Stimulated activated CD8-positive, alpha-beta memory T cell treated with anti-CD3 and anti-CD28 coated beads, Interleukin-15, amount 100 ng/mL, for 48 hours (primary cell): ENCODE measurements at regions not wholly inside any gene's neighbourhood (a gene's known extent, or its start where the extent isn't known, plus 50 kb on each side); places are given as distances from the start of the nearest gene placed in this dataset.

ENCODE experiments used
- DNase-seq, 2 donors: peaks; one replicate each; pipeline ENCODE4 v3.0.0-alpha.2; 2020; ENCODE audit warnings: low read depth in 2 of 2

DNA sequence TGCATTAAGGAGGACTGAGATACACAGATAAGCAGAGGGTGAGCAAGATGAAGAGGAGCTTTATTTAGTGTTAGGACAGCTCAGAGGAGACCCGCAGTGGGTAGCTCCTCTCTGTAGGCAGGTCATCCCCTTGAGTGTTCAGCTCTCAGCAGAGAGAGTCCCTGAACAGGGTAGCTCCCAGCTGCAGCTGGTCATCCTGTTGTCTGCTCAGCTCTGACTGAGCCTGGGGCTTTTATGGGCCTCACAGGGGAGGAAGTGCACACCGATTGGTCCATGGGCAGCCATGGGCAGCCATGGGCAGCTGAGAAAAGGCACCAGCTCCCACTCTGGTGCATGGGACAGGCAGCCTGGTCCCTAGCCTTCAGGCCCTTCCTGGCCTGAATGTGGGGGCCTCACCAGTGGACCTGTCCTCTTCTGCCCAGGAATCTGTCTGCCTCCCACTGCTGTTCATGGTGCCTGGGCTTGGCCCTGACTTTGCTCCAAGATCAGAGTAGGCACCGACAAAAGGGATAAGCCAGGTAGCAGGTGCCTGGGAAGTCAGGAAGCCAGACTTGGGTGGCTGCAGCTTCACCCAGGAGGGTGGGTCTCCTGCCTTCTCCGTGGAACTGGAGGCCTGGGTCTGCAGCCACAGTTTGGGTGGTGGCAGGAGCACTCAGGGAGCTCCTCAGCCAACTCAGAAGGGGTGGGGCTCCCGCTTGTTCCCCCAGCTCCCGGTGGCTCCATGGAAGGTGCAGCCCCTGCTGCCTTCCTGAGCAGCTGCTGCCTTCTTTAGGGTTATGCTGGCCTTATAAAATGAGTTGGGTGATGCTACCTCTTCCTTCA is 54.7 kb downstream of the MYEOV start:
- DNase-seq, result no peak

DNA sequence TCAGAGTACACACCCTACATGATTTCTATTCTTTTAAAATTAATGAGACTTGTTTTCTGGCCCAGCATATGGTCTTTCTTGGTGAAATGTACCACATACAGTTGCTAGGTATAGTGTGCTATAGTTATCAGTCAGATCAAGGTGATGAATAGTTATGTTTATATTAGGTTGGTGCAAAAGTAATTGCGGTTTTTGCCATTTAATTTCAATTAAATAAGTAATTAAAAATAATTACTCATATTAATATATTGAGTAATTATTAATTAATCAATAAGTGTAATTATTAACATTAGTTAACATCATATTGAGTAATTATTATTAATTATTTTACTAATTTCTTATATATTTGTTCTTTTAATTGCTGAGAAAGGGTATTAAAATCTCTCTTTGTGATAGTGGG is 56.1 kb downstream of the MYEOV start:
- DNase-seq, result no peak

DNA sequence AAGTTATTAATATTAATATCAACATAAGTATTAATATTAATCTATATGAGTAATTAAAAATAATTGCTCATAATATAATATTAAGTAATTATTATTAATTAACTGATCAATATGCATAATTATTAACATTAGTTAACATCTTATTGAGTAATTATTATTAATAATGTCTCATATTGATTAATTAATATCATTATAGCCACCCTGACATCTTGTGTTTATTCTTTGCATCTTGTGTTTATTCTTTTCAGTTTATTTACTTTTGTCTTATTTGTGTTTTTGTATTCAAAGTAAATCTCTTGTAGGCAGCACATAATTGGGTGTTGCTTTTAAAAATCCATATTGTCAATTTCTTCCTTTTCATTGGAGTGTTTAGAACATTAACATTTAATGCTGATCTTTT is 56.6 kb downstream of the MYEOV start:
- no peak for DNase-seq

DNA sequence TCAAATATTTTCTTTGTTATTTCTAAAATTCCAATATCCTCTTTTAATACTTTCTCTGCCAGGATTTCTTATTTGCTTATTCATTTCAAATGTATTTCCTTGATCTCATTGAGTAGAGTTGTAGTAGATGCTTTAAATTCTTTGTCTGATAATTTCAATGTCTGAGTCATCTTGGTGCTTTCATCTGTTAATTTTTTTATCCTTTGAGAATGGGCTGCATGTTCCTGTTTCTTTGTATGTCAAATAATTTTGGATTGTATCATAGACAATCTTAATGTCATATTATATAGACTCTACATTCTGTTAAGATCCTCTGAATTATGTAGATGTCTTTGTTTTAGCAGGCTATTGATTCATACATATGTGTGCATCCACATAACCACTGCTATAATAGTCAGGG is 57.5 kb downstream of the MYEOV start:
- no peak for DNase-seq

DNA sequence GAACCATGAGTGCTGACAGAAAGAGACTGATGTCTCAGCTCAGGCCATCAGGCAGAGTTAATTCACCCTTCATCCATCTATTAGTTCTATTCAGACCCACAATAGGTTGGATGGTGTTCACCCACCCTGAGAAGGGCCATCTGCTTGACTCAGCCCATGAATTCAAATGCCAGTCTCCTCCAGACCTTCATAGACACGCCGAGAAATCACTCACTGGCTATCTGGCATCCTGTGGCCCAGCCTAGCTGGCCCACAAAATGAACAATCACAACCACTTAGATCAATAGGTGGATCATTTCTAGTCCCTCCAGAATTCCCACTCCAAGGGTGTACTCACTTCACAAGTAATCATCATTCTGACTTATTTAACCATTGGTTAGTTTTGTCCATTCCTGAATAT is 58.2 kb downstream of the MYEOV start:
- DNase-seq, result no peak

DNA sequence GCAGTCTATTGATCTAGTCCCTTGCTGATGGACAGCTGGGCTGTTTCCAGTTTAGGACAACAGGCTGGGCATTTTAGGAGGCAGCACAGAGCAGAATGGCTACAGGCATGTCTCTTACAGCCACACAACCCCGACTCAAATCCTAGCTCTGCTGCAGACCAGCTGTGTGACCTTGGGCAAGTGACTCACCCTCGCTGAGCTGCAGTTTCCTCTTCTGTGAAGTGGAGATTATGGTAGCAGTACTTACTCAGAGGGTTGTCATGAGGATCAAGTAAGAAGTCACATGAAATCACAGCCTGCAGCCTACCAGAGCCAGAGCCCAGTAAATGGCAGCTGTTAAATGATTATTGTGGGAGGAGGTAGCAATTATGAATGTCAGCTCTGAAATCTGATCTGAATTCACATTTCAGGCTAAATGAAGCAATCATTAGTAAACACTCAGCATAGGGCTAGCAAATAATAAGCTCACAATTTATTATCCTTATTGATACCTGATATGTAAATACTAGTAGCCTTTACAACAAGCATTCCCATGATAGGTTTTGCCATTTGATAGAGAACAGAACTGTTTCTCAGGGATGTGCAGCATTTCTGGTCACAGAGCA is 58.9 kb downstream of the MYEOV start:
- peak; percentile 24 to 54 for DNase-seq

DNA sequence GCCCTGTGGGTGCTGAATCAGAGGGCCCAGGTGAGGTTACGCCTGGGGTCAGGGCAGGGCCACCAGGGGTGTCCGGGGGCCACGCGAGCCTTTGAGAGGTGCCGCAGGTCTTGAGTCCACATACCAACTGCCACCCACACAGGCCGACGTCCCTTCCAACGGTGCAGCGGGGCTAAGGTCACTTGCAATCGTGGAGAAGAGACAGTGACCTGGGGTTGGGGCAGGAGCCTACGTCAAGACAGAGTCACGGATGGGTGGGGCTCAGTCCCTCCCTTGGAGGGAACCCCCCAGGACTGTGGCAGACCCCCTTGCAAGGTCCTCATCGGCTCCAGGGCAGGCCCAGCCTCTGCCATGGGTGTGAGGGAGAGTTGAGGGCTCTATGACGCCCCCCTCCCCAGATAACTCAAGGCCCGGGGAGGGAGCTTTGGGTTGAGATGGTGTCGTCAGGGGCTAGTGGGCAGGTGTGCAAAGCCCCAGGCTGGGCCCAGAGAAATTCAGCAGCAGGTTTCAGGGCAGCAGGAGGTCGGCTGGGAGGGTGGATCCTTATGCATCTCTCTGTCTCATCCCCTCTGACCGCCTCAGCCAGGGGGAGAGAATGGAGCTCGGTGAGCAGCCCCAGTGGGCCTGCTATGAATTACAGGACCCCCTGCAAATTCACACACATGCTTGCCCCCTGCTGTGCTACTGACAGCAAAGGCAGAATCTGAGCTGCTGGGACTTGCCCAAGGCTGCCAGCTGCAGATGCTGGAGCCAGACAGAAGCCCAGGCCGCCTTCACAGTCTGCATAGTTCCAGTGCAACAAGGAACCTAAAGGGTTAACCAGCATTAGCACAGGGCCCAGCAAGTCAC is 60.0 kb downstream of the MYEOV start:
- no peak for DNase-seq

DNA sequence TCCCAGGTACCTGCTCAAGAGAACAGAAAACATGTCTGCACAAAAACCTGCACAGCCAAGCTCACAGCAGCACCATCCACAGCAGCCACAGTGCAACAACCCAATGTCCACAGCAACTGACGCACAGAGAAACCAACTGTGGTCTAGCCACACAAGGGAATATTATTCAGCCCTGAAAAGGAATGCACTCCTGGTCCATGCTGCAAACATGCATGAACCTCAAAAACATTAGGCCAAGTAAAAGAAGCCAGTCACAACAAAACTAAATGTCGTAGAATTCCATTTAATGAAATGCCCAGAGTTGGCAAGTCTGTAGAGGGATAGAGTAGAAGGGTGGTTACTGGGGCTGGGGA is 60.6 kb downstream of the MYEOV start:
- DNase-seq, result no peak

DNA sequence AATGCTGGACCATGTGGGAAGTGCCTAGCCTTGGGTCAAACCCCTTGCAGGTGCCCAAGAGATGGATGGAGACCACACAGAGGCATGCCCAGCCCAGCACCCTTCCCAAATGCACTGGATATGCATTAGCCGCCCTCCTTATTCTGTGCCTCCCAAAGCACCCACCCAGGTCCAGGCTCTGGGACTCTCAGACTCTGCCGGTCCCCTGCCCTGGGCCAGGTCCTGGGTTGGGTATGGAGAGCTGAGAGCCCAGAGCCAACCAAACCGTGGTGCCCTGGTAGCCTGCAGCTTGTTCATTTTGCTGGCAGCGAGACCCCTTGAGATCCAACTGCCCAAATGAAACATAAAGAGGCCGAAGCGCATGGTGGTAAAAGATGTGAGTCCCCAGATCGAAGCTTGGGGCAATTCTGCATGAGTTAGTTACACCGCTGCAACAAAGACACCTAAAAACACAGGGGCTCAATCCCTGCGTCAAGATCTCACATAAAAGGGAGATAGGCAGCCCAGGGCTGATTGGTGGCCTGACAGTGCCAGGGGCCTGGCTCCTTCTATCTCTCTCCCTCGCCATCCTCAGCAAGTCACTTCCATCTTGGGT is 61.5 kb downstream of the MYEOV start:
- DNase-seq, result no peak

DNA sequence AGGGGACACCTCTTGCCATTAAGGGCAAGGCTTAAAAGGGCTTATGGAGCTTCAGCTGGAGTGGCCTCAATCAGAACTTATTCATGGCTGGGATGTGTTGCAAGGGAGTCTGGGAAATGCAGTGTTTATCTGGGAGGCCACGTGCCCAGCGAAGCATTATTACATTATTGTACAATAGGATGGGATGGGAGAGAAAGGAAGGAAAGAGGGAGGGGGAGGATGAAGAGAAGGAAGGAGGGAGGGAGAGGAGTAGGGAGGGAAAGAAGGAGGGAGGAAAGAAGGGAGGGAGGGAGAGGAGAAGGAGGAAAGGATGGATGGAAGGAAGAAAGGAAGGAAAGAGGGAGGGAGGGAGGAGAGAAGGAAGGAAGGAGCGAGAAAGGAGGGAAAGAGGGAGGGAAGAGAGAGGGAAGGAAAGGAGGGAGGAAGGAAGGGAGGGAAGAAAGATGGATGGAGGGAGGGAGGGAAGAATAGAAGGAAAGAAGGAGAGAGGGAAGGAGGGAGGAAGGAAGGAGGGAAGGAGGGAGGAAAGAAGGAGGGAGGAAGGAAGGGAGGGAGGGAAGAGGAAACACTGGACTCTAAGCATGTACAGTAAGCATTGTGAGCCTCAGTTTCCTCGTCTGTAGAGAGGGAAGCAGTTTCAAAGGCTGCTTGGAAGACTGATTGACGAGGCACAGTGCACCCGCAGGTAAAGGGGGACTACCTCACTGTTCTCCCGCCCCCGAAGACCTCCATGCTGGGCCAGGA is 62.2 kb downstream of the MYEOV start:
- no peak for DNase-seq

DNA sequence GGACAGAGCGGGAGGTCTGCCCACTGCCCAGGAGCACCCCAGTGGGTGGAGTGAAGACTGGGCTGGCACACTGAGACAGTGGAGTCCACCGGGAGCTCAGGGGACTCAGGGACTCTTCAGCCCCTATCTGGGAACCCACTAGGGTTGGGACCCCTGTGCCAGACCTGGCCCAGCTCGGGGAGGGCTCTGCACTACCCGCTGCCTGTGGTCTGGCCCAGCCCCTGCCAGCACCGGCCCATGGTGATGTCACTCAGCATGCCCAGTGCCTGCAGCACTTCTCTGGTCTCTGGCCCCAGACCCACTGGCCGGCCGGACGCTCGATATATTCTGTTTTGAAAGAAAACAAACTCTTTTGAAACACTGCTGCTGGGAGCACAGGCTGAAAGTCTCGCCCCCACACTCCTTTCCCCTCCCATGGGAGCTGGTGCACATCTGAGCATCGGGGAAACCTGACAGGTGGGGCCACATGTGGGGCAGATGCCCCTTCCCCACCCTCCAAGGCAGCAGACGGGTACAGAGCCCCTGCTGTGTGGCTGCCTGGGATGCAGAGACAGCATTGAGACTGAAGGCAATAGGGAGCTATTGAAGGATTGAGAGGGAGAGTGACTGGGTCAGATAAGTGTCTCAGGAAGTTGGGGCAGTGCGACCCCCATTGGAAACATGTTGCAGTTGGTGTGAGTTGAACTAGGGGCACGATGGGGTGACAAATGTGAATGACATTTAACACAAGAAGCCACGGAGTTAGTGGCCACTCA is 62.9 kb downstream of the MYEOV start:
- DNase-seq, result no peak

DNA sequence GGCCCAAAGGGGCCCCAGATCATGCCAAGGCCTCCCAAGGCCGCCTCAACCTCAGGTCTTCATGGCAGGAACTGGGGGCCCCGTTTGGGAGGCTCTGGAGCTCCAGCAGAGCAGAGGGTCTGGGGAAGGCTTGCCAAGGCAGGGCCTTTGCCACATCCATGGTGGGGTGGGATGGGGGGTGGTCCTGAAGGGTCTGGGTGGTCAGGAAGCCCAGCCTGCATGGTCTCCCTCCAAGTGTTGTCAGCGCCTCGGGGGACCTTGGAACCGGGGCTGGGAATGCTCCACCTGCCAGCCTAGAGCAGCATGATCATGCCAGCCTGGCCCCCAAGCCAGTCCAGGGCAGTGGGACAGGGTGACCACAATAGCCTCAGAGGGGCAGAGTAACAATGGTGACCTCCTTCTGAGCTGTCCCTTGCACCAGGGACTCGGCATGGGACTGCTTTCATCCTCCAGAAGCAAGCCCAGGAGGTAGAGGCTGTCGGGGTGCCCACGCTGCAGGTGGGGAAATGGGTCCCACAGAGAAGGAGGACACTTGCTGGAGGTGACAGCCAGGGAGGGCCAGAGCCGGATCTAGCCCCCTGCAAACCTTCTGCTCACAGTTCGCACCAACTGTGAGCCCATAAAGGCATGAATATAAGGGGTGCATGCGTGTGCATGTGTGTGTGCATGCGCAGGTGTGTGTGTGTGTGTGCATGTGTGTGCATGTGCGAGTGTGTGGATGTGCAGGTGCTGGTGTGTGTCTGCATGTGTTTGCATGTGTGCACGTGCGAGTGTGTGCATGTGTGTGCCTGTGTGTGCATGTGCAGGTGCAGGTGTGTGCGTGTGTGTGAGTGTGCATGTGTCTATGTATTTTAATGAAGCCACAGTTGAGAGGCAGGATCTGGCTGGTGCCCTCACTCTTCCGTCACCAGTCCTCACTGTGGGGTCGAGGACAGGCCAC is 63.8 kb downstream of the MYEOV start:
- DNase-seq, result no peak

DNA sequence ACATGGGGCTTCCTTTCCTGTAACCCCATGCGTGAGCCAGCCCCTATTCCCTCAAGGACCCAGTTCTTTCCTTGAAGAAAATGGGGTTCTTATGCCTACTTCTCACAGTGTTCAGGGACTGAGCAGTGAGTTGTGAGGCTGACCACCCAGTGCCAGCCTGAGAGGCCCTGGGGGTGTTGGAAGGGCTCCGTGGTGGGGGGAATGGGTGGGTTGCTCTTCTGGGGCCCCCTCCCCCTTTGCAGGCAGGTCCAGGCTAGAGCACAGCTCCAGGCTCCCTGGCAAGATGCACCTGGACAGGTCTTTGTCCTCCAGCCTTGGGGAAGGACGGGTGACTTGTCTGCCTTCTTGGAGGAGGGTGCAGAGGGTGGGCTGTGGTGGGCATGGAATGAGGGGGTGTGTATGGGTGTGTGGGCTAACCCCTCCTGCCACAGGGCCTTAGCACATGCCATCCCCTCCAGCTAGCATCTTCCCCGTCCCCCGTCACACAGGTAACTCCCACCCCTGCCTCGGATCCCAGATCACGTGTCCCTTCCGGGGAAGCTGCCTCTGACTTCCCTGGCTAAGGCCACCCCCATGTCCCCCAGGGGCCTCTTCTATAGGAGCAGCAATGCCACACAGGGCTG is 64.6 kb downstream of the MYEOV start:
- DNase-seq, result no peak

DNA sequence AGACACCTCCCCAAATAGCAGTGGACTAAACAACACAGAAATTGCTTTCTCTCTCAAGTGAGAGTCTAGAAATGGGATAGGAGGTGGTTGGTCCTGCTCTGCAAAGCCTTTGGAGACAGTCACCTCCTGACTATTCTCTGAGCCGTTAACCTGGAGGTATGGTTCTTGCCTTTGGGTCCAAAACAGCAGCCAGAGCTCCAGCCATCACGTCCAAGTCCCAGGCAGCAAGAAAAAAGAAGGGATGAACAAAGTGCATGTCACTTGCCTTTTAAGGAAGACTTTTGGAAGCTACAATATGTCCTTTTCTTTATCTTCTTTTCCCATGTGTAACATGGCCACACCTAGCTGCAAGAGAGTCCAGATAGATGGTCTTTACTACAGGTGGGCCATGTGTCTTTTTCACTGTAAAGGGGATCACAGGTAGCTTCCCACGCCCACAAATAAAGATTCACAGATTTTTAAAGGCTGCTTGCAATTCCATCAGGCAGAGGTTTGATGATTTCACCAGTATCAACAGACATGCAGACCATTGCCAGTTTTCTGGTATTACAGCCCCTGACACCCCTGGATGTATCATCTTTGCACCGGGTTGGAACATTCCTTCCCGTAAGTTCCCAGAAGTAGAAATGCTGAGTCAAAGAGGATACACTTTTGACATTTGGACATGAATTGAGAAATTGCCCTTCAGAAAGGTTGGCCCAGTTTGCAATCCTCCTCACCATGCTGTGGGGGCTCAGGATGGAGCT is 66.0 kb downstream of the MYEOV start:
- no peak for DNase-seq

DNA sequence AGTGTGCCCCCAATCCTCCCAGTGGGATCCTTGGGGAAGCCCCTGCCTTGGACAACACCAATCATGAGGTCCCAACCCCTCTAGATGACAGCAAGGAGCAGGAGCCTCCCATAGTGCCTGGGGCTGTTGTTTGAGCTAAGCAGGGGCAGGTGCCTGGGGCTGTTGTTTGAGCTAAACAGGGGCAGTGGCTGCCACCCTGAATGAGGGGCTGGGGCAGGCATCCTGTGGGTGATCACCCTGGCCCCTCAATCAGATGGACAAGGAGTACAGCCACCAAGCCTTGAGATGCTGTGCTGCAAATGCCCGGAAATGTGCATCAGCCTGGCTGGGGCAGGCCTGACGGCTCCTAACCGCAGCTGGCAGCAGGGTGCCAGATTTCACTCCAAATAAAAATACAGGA is 66.7 kb downstream of the MYEOV start:
- DNase-seq, result no peak

DNA sequence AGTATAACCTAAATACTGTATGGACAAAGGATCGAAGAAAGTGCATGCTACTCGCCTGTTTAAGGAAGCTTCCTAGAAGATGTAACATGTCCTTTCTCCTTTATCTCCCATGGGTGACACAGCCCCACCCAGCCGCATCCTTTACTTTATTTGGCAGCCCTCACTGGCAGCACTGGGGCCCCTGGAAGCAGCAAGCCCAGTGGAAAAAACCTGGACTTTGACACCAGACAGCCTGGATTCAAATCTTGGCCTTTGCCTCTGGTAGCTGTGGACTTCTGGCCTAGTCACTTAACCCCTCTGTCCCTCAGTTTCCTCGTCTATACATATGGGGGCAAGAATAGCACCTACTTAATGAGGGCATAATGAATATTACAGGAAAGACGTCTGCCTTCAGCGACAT is 67.1 kb downstream of the MYEOV start:
- DNase-seq, result no peak

DNA sequence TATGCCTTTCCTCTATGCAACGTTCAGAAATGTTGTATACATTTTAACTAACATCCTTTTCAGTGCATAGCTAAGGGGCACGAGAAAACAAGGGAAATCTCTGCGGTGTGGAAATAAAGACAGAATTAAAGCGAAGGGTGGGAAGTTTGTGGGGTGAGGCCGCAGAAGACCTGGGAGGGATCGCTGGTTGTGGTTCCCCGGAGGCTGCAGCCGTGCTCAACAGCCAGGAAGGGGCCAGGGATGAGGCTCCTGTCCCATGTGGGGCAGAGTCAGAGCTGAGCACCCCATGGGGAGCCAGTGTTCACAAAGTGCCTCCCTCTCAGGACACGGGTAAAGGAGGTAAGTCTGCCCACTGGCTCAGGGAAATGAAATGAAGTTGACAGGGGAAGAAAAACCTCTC is 67.5 kb downstream of the MYEOV start:
- no peak for DNase-seq

DNA sequence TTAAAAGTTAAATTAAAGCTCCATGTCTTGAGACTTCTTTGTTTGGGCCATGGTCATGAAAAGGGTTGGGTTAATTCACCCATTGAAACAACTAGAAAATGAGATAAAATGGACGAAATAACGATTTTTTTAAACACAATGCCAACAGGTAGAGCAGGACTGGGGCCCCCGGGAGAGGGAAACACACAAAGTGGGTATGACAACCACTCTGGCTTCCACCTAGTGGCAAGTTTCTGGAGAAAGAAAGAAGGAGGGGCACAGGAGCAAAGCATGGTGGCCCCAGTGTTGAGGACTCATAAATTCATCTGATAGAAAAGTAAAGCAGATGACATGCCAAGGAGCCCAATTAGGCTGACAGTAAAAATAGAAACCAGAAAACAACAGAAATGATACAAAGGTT is 68.4 kb downstream of the MYEOV start:
- DNase-seq, result no peak

DNA sequence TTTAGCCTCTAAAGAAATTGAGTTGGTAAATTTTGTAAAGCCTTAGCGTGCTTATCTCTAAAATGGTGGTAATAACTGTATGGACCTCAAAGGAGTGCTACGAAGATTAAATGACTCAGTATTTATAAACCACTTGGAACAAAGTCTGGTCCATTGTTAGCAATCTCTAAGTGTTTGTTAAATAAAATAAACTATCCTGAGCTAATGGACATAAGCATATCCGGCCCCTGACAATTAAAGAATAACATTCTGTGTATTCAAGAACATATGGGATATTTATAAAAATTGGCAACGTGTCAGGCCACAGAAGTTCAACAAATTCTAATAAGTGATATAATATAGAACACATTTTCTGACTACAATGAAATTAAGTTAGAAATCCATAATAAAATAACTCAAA is 71.0 kb downstream of the MYEOV start:
- DNase-seq, result no peak
